ENCODE measurements at regions not wholly inside any gene's neighbourhood (a gene's known extent, or its start where the extent isn't known, plus 50 kb on each side); places are given as distances from the start of the nearest gene placed in this dataset.

DNA sequence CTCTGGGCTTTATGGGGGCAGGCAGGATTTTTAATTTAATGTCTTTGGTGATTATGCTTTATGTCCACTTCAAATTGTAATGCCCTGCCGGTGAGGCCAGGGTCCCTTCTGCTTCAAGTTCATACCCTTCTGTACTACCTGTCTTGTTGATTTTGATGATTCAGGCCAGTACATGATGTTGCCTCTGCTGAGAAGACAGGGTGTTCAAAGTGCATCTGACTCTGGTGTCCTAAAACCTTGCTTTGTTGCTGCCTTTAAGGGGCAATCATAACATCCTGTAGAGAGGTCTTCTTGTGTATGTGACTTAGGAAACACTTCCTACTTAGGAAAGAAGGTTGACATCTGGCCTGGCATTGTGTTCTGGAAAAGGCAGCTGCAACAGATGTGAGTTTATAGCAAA, 113.2 kb downstream of the TMEM170B start:
- Histone ChIP-seq H2AFZ (replicated peaks; ENCODE audit: low read length, poor library complexity) (no peak overlapping the region), H3K9me3 (ENCODE audit: control insufficient read depth, insufficient read depth, low read length) (no peaks in the 10 kb centered on the region), H3K18ac (ENCODE audit: low read depth, low read length) (peak overlapping the region; percentile 70), H3K27me3 (ENCODE audit: control insufficient read depth, insufficient read depth, low read length) (no peaks in the 10 kb centered on the region), H2BK120ac (ENCODE audit: low read depth, low read length) (peak overlapping the region; percentile 97), H2BK20ac (ENCODE audit: low read depth, low read length) (peak overlapping the region; percentile 94), H3K4ac (ENCODE audit: low read depth, low read length) (peak overlapping the region; percentile 91), H3K9ac (ENCODE audit: low read depth, low read length) (peak overlapping the region; percentile 20), H3K23ac (ENCODE audit: low read depth, low read length) (peak overlapping the region; percentile 78), H3K56ac (ENCODE audit: extremely low read depth, insufficient read depth, low read length) (peak overlapping the region; percentile 76), H3K79me1 (ENCODE audit: low read depth in 1 of 2, low read length in 2 of 2) (peaks cover 0 to 13% of the 10 kb centered on the region in 2 experiments; a peak in 2 of 4 replicates), H2BK15ac (ENCODE audit: low read depth, low read length) (peak overlapping the region; percentile 86; the same call in 2 of the 3 replicates), H4K5ac (ENCODE audit: low read depth, low read length) (peak overlapping the region; percentile 51), H3K4me3 (ENCODE audit: insufficient read depth, low read depth, low read length) (no peak overlapping the region), H3K14ac (replicated peaks; ENCODE audit: low read depth, low read length) (peak overlapping the region; percentile 86), H3K4me1 (ENCODE audit: control insufficient read depth, insufficient read depth, low read length) (peaks cover 35% of the 10 kb centered on the region), H4K8ac (ENCODE audit: low read depth in 2 of 2, low read length in 2 of 2) (peak overlapping the region; percentile 80 to 85), H2AK9ac (replicated peaks; ENCODE audit: low read depth, low read length, poor library complexity) (no peak overlapping the region), H4K20me1 (ENCODE audit: insufficient read depth, low read length) (no peaks in the 10 kb centered on the region), H4K91ac (ENCODE audit: insufficient read depth, low read depth, low read length) (peak overlapping the region; percentile 97), H2AK5ac (ENCODE audit: low read depth, low read length) (peak overlapping the region; percentile 68), H3K36me3 (ENCODE audit: control insufficient read depth, insufficient read depth, low read length) (no peaks in the 10 kb centered on the region), H3K9me1 (ENCODE audit: insufficient read depth, low read length) (peaks cover 23% of the 10 kb centered on the region), H3K4me2 (ENCODE audit: low read depth, low read length) (no peak overlapping the region), H3K27ac (ENCODE audit: insufficient read depth, low read length) (peak overlapping the region; percentile 79), H2BK5ac (ENCODE audit: low read depth, low read length, poor library complexity, severe bottlenecking) (peak overlapping the region; percentile 85)
- dilution Hi-C loops (cut with HindIII; ENCODE audit: low sequenced_read_pairs, unreplicated experiment) (no loop called here), intact Hi-C loops (cut with micrococcal nuclease) (loop anchor here (10.0 kb wide), 2 partner anchors 744 to 1244 kb away; no protein-coding TSS in a partner anchor), in situ Hi-C loops (cut with MboI; ENCODE audit: low sequenced_read_pairs) (loop anchor here (5.0 to 10.0 kb wide), 3 partner anchors 33 to 944 kb away; no protein-coding TSS in a partner anchor)
- no TSS peak for BruUV-seq (replicated peaks)
- POLR2A ChIA-PET (ENCODE audit: unreplicated experiment), result no interaction called here
- CTCF ChIA-PET, result no interaction called here
- DNase-seq, result no peak
- no CpG with 5 or more reads among the region's 1 CpG for WGBS, 2 experiments (ENCODE audit: extremely low coverage in 2 of 2, insufficient read length in 1 of 2)
- TF ChIP-seq, protein P1, sequence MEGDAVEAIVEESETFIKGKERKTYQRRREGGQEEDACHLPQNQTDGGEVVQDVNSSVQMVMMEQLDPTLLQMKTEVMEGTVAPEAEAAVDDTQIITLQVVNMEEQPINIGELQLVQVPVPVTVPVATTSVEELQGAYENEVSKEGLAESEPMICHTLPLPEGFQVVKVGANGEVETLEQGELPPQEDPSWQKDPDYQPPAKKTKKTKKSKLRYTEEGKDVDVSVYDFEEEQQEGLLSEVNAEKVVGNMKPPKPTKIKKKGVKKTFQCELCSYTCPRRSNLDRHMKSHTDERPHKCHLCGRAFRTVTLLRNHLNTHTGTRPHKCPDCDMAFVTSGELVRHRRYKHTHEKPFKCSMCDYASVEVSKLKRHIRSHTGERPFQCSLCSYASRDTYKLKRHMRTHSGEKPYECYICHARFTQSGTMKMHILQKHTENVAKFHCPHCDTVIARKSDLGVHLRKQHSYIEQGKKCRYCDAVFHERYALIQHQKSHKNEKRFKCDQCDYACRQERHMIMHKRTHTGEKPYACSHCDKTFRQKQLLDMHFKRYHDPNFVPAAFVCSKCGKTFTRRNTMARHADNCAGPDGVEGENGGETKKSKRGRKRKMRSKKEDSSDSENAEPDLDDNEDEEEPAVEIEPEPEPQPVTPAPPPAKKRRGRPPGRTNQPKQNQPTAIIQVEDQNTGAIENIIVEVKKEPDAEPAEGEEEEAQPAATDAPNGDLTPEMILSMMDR (conservative IDR thresholded peaks at IDR 0.05; ENCODE audit: low read depth, low read length), result no peak
- TF ChIP-seq POLR2A (IDR thresholded peaks at IDR 0.05; ENCODE audit: low read depth, low read length), result no peak
- TF ChIP-seq RCOR1 (IDR thresholded peaks at IDR 0.05; ENCODE audit: insufficient replicate concordance, low read length), result no peak
- no peak for TF ChIP-seq CEBPB (IDR thresholded peaks at IDR 0.05; ENCODE audit: low read depth, low read length)
- no peak for TF ChIP-seq MAFK (IDR thresholded peaks at IDR 0.05; ENCODE audit: low read depth, low read length)
- TF ChIP-seq MAZ (IDR thresholded peaks at IDR 0.05; ENCODE audit: borderline replicate concordance, low read depth, low read length), result no peak
- no peak for TF ChIP-seq RFX5 (IDR thresholded peaks at IDR 0.05; ENCODE audit: low read depth, low read length)
- TF ChIP-seq SMC3 (IDR thresholded peaks at IDR 0.05; ENCODE audit: low read depth, low read length), result no peak
- no peak for TF ChIP-seq FOS (IDR thresholded peaks at IDR 0.05; ENCODE audit: low read depth, low read length)
- TF ChIP-seq NFE2L2 (IDR thresholded peaks at IDR 0.05; ENCODE audit: low read depth, low read length), result no peak
- peak; percentile 1; the same call in 1 of the 2 replicates for ATAC-seq (ENCODE audit: low read depth)
